GM12872 (cell line): ENCODE measurements at regions not wholly inside any gene's neighbourhood (a gene's known extent, or its start where the extent isn't known, plus 50 kb on each side); places are given as distances from the start of the nearest gene placed in this dataset.

ENCODE experiments used
- CTCF ChIP-seq: IDR thresholded peaks from 3 replicates; pipeline ENCODE4 v1.5.1; 2011; ENCODE audit warnings: low read depth, mild to moderate bottlenecking, low read length, moderate library complexity; ENCODE audit not compliant: insufficient read depth

GRCh38 chr17:71482625-71483024 is 638.2 kb upstream of the SOX9 start:
- no peak for TF ChIP-seq CTCF

- no peak for TF ChIP-seq CTCF
Observed at GRCh38 chr17:71484546-71484945, 636.3 kb upstream of the SOX9 start.

- no peak for TF ChIP-seq CTCF
Observed at GRCh38 chr17:71485426-71485825, 635.4 kb upstream of the SOX9 start.

- TF ChIP-seq CTCF, result no peak
Observed at GRCh38 chr17:71486261-71486660, 634.6 kb upstream of the SOX9 start.

- TF ChIP-seq CTCF, result no peak
Observed at GRCh38 chr17:71488851-71489250, 632.0 kb upstream of the SOX9 start.

GRCh38 chr17:71494062-71494855 is 626.6 kb upstream of the SOX9 start:
- TF ChIP-seq CTCF, result no peak

GRCh38 chr17:71495420-71495819 is 625.4 kb upstream of the SOX9 start:
- no peak for TF ChIP-seq CTCF
